ENCODE measurements at regions not wholly inside any gene's neighbourhood (a gene's known extent, or its start where the extent isn't known, plus 50 kb on each side); places are given as distances from the start of the nearest gene placed in this dataset.

DNA sequence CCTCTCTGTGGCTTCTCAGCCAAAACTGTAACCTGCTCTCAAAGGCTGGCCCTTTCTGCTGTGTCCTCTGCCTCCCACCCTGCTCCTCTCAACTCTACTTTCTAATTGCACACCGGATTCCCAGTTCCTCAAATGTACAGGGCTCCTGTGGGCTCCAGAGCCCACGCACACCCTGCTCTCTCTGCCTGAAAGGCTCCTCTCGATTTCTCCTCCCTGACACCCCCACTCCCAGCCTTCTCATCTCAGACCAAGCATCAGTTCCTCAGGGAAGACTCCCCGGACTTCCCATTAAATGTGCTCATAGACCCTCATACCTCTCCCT, 111.7 kb upstream of the STEAP1B start:
- WGBS, 2 donors = 78 to 90% methylated on average over 4 of the region's 4 CpGs
- H3K36me3 ChIP-seq = no peaks in the 10 kb centered on the region
- DNase-seq = no peak
- H3K4me3 ChIP-seq (replicated peaks in 1 of 3) = no peak overlapping the region
- H3K27ac ChIP-seq = no peak overlapping the region
- H3K9me3 ChIP-seq = no peaks in the 10 kb centered on the region
- no peaks in the 10 kb centered on the region for H3K27me3 ChIP-seq
- H3K4me1 ChIP-seq = no peaks in the 10 kb centered on the region
- TF ChIP-seq POLR2A (IDR thresholded peaks at IDR 0.05) = no peak
- TF ChIP-seq, protein P1, sequence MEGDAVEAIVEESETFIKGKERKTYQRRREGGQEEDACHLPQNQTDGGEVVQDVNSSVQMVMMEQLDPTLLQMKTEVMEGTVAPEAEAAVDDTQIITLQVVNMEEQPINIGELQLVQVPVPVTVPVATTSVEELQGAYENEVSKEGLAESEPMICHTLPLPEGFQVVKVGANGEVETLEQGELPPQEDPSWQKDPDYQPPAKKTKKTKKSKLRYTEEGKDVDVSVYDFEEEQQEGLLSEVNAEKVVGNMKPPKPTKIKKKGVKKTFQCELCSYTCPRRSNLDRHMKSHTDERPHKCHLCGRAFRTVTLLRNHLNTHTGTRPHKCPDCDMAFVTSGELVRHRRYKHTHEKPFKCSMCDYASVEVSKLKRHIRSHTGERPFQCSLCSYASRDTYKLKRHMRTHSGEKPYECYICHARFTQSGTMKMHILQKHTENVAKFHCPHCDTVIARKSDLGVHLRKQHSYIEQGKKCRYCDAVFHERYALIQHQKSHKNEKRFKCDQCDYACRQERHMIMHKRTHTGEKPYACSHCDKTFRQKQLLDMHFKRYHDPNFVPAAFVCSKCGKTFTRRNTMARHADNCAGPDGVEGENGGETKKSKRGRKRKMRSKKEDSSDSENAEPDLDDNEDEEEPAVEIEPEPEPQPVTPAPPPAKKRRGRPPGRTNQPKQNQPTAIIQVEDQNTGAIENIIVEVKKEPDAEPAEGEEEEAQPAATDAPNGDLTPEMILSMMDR (IDR thresholded peaks at IDR 0.05) = no peak
- intact Hi-C loops (cut with DNase I) = no loop called here

DNA sequence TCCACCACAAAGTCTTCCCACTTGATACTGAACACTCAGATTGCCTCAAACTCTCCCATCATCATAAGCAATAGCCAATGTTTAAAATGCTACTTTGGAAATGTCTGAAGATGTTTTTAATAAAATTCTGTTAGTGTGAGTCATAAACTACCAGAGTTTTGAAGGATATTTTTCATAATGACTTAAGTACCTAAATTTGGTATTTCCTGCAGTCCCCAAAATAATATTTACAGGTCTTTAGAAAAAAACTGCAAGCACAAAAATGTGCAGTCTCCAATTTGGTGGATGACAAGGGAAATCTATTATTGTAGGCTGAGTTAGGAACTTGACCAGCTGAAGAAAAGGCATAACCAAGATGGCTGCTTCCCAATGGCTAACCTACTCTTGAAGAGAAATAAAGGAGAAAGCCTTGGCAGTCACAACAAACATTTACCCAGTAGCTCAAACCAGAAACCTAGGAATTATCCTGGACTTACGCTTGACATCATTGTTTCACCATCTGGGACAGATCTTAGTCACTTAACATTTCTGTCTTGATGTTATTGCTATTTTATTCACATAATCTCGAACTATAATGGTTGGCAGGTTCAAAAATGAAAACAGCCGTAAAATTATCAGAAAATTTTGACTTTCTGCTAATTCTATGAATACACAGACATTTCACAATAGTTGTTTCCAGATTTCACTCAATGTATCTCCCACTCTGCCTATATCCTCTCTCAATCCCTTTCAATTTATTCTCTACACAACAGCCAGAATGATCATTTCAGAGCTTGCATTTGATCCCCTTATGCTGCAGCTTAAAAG, 111.2 kb upstream of the STEAP1B start:
- intact Hi-C loops (cut with DNase I) = no loop called here
- no peak for TF ChIP-seq POLR2A (IDR thresholded peaks at IDR 0.05)
- TF ChIP-seq, protein P1 (IDR thresholded peaks at IDR 0.05) = no peak

DNA sequence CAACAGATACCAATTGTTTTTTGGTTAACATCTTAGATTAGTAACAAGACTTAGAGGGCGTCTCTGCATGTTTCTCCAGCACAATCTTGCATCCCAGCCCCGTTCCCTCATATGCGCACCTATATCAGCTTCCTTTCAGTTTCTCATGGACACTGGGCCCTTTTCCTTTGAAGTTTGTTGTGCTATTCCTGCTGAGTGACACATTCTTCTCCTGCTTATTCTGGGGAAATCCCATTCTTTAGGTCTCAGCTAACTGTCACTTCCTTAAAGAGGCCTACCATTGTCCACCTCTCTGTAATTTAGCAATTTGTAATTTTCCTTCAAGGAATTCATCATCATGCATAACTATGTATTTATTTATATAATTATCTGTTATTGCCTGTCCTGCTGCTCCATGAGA, 110.3 kb upstream of the STEAP1B start:
- intact Hi-C loops (cut with DNase I) = no loop called here
- Histone ChIP-seq H3K4me1 (no peaks in the 10 kb centered on the region), H3K27ac (no peak overlapping the region), H3K4me3 (replicated peaks in 1 of 3) (no peak overlapping the region), H3K27me3 (no peaks in the 10 kb centered on the region), H3K9me3 (no peaks in the 10 kb centered on the region), H3K36me3 (no peaks in the 10 kb centered on the region)
- WGBS, 2 donors = 92 to 94% methylated on average over 3 of the region's 3 CpGs
- TF ChIP-seq, protein P1 (IDR thresholded peaks at IDR 0.05) = no peak
- TF ChIP-seq POLR2A (IDR thresholded peaks at IDR 0.05) = no peak
- DNase-seq = no peak

More for the DNA sequence above, 111.2 kb upstream of the STEAP1B start:
- Histone ChIP-seq H3K27ac (no peak overlapping the region), H3K4me1 (no peaks in the 10 kb centered on the region), H3K4me3 (replicated peaks in 1 of 3) (no peak overlapping the region), H3K36me3 (no peaks in the 10 kb centered on the region), H3K27me3 (no peaks in the 10 kb centered on the region), H3K9me3 (no peaks in the 10 kb centered on the region)
- WGBS, 2 donors = 92 to 93% methylated on average over 3 of the region's 3 CpGs
- no peak for DNase-seq

DNA sequence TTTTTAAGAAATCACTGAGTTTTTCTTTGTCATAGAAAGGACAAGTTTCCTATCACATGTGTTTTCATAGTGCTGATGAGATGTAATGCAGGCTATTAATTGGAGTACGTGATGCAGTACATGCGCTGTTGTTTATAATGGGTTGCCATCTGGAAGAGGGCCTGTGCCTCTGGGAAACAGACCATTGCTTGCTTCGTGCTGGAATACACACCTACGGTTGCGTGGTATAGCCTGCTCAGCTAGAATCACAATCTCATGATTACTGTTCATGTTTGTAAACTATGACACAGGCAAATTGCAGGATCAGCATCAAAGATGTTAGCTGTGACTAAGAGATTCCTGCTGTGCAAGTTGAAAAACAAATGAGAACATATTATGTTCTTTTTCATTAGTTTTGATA, 107.2 kb upstream of the STEAP1B start:
- intact Hi-C loops (cut with DNase I) = no loop called here
- Histone ChIP-seq H3K4me1 (no peaks in the 10 kb centered on the region), H3K9me3 (no peaks in the 10 kb centered on the region), H3K27me3 (no peaks in the 10 kb centered on the region), H3K27ac (no peak overlapping the region), H3K4me3 (replicated peaks in 1 of 3) (no peak overlapping the region), H3K36me3 (no peaks in the 10 kb centered on the region)
- DNase-seq = no peak
- 86 to 91% methylated on average over 5 of the region's 5 CpGs for WGBS, 2 donors
- TF ChIP-seq, protein P1 (IDR thresholded peaks at IDR 0.05) = no peak
- TF ChIP-seq POLR2A (IDR thresholded peaks at IDR 0.05) = no peak

DNA sequence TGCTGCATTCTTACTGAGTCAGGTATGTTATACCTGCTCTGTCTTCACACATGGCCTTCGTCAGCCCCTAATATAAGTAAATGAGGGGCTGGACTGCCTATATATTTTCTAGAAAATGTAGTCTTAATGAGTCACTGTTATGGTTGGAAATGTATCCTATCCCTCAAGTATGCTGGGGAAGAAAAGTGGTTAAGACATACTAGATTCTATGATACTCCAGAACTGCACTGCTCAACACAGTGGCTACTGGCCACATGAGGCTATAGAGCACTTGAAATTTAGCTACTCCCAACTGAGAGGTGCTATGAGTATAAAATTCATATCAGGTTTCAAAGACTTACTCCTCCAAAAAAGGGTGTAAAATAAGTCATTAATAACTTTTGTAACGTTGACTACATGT, 104.3 kb upstream of the STEAP1B start:
- WGBS, 2 donors = 96% methylated on average over 2 of the region's 2 CpGs
- Histone ChIP-seq H3K4me1 (no peaks in the 10 kb centered on the region), H3K4me3 (replicated peaks in 1 of 3) (no peak overlapping the region), H3K9me3 (no peaks in the 10 kb centered on the region), H3K27ac (no peak overlapping the region), H3K27me3 (no peaks in the 10 kb centered on the region), H3K36me3 (no peaks in the 10 kb centered on the region)
- TF ChIP-seq, protein P1 (IDR thresholded peaks at IDR 0.05) = no peak
- no peak for TF ChIP-seq POLR2A (IDR thresholded peaks at IDR 0.05)
- intact Hi-C loops (cut with DNase I) = no loop called here
- no peak for DNase-seq

Data from thyroid gland (tissue), 4 donors.